Endothelial cell of umbilical vein (primary cell): ENCODE measurements at regions not wholly inside any gene's neighbourhood (a gene's known extent, or its start where the extent isn't known, plus 50 kb on each side); places are given as distances from the start of the nearest gene placed in this dataset.

Experiments
- BruUV-seq: library from RNA; stranded (reverse); fragments of 400-500 nt; replicated peaks from 2 replicates; lab custom pipeline; 2021; lab: Mats Ljungman, UMichigan
- CTCF ChIA-PET: fragments of 300-600, 350-600 bp; sonication (Branson Sonifier 250); formaldehyde crosslinking; loops from one replicate; lab custom pipeline; 2021; ENCODE audit warnings: antibody characterized with exemption, inconsistent platforms; lab: Charles Lee
- POLR2A ChIA-PET: fragments of 300-600, 350-600 bp; sonication (Branson Sonifier 250); formaldehyde crosslinking; loops from one replicate; lab custom pipeline; 2021; ENCODE audit warnings: antibody characterized with exemption, inconsistent platforms; lab: Charles Lee
- DNase-seq: peaks from one replicate; pipeline ENCODE4 v3.0.0-alpha.2; 2011; ENCODE audit warnings: low read depth, low spot score
- FAIRE-seq: peaks from 2 replicates; lab custom pipeline; 2011; peaks lifted over from hg19 to GRCh38; lab: Jason Lieb, UNC
- H2AFZ ChIP-seq: 2 replicates; pipeline ENCODE4 v1.6.0; 2012; ENCODE audit warnings: low read depth, low read length, control low read depth, inconsistent platforms
- H3K27ac ChIP-seq: 2 replicates; pipeline ENCODE4 v1.5.1; 2011; ENCODE audit warnings: low read depth, mild to moderate bottlenecking, control low read depth, low read length, moderate library complexity; ENCODE audit not compliant: insufficient read depth
- H3K27me3 ChIP-seq, 2 experiments: 2 replicates each; pipeline versions ENCODE4 v1.6.0 to v1.6.1; 2011; ENCODE audit warnings: low read length in 2 of 2, mixed read lengths in 1 of 2; ENCODE audit not compliant: control insufficient read depth in 2 of 2, insufficient read depth in 2 of 2
- H3K36me3 ChIP-seq, 2 experiments: 2 replicates in 1 of 2; 3 replicates in 1 of 2; pipeline ENCODE4 v1.5.1; 2011; ENCODE audit warnings: low read length in 2 of 2, mild to moderate bottlenecking in 1 of 2, moderate library complexity in 1 of 2; ENCODE audit not compliant: control insufficient read depth in 2 of 2, insufficient read depth in 2 of 2; ENCODE audit errors: extremely low read depth in 1 of 2
- H3K4me1 ChIP-seq: 3 replicates; pipeline ENCODE4 v1.5.1; 2011; ENCODE audit warnings: mild to moderate bottlenecking, low read length; ENCODE audit not compliant: control insufficient read depth, insufficient read depth; ENCODE audit errors: extremely low read depth
- H3K4me2 ChIP-seq: 2 replicates; pipeline ENCODE4 v1.6.1; 2011; ENCODE audit warnings: low read length, control low read depth, mixed read lengths; ENCODE audit not compliant: insufficient read depth
- H3K4me3 ChIP-seq, 3 experiments: fragments of 200-600 bp in 1 of 3; sonication (generic), shearing (Covaris generic) in 1 of 3; replicated peaks in 1 of 3; 2 replicates each; pipeline ENCODE4 v1.5.1; 2011 to 2016; ENCODE audit warnings: control low read depth in 3 of 3, low read length in 3 of 3, mild to moderate bottlenecking in 2 of 3, inconsistent platforms in 1 of 3, low read depth in 1 of 3, moderate library complexity in 1 of 3; ENCODE audit not compliant: insufficient read depth in 1 of 3
- H3K79me2 ChIP-seq: 2 replicates; pipeline ENCODE4 v1.6.0; 2012; ENCODE audit warnings: low read length, inconsistent platforms; ENCODE audit not compliant: control insufficient read depth, insufficient read depth
- H3K9ac ChIP-seq: replicated peaks from 2 replicates; pipeline ENCODE3; 2011; ENCODE audit warnings: low read length, control low read depth; ENCODE audit not compliant: insufficient read depth; ENCODE audit errors: extremely low read depth
- H3K9me1 ChIP-seq: replicated peaks from 3 replicates; pipeline ENCODE4 v1.6.0; 2011; ENCODE audit warnings: mild to moderate bottlenecking, low read length; ENCODE audit not compliant: control insufficient read depth, insufficient read depth; ENCODE audit errors: extremely low read depth
- H3K9me3 ChIP-seq: replicated peaks from 2 replicates; pipeline ENCODE4 v1.5.1; 2012; ENCODE audit warnings: low read length, inconsistent platforms; ENCODE audit not compliant: control insufficient read depth, insufficient read depth
- H4K20me1 ChIP-seq: replicated peaks from 2 replicates; pipeline ENCODE3; 2011; ENCODE audit warnings: mild to moderate bottlenecking, low read length; ENCODE audit not compliant: control insufficient read depth, insufficient read depth; ENCODE audit errors: extremely low read depth
- CTCF ChIP-seq, 2 donors: IDR thresholded peaks; 1 replicate in 1 of 2; 2 replicates in 1 of 2; pipeline ENCODE4 v1.5.1; 2011; ENCODE audit warnings: low read length in 2 of 2, mild to moderate bottlenecking in 2 of 2, moderate library complexity in 2 of 2, control low read depth in 1 of 2, inconsistent platforms in 1 of 2, low read depth in 1 of 2; ENCODE audit not compliant: insufficient read depth in 1 of 2; ENCODE audit errors: extremely low read depth in 1 of 2
- EZH2 ChIP-seq: IDR thresholded peaks from 2 replicates; pipeline ENCODE4 v1.6.1; 2012; ENCODE audit warnings: borderline replicate concordance, low read depth, mild to moderate bottlenecking, moderate library complexity, low read length, inconsistent platforms; ENCODE audit not compliant: severe bottlenecking
- FOS ChIP-seq: IDR thresholded peaks from 2 replicates; pipeline ENCODE4 v1.6.1; 2011; ENCODE audit warnings: mild to moderate bottlenecking, low read length, moderate library complexity, borderline replicate concordance; ENCODE audit not compliant: insufficient read depth
- dilution Hi-C: fragments of 300-500 bp; cut with MboI; formaldehyde crosslinking; loops from one replicate; pipeline ENCODE4 v1.15.0; 2019; ENCODE audit warnings: low sequenced_read_pairs; ENCODE audit not compliant: extremely low pct_ligation_motif_present
- intact Hi-C: fragments of 100-400 bp; cut with micrococcal nuclease; formaldehyde crosslinking; loops from one replicate; pipeline ENCODE4 v1.10.0; 2022
- TF ChIP-seq, protein P1 (sequence below): IDR thresholded peaks from 2 replicates; pipeline ENCODE4 v1.6.1; 2011; ENCODE audit not compliant: insufficient read depth, insufficient read length

GRCh38 chr6:144400321-144400720, 115.2 kb downstream of the UTRN start:
- H3K36me3 ChIP-seq: peaks cover 0 to 2% of the 10 kb centered on the region in 2 experiments
- H3K4me2 ChIP-seq: no peak overlapping the region
- no peak overlapping the region for H3K27ac ChIP-seq
- intact Hi-C loops: no loop called here
- dilution Hi-C loops: no loop called here
- BruUV-seq: no TSS peak
- no peaks in the 10 kb centered on the region for H3K9me3 ChIP-seq
- DNase-seq (no peak), FAIRE-seq (no peak)
- H3K79me2 ChIP-seq: peaks cover 66% of the 10 kb centered on the region
- H3K4me1 ChIP-seq: no peaks in the 10 kb centered on the region
- TF ChIP-seq EZH2 (no peak), CTCF (IDR thresholded peaks at IDR 0.05; ENCODE audit: extremely low read depth in 1 of 2, insufficient read depth in 1 of 2, low read depth in 1 of 2, low read length in 2 of 2) (no peak)
- CTCF ChIA-PET: no interaction called here
- POLR2A ChIA-PET: no interaction called here
- no peak overlapping the region for H3K4me3 ChIP-seq
- H3K9me1 ChIP-seq: no peaks in the 10 kb centered on the region
- H3K9ac ChIP-seq: no peak overlapping the region
- no peaks in the 10 kb centered on the region for H3K27me3 ChIP-seq
- H4K20me1 ChIP-seq: peaks cover 6% of the 10 kb centered on the region
- H2AFZ ChIP-seq: no peak overlapping the region

DNA sequence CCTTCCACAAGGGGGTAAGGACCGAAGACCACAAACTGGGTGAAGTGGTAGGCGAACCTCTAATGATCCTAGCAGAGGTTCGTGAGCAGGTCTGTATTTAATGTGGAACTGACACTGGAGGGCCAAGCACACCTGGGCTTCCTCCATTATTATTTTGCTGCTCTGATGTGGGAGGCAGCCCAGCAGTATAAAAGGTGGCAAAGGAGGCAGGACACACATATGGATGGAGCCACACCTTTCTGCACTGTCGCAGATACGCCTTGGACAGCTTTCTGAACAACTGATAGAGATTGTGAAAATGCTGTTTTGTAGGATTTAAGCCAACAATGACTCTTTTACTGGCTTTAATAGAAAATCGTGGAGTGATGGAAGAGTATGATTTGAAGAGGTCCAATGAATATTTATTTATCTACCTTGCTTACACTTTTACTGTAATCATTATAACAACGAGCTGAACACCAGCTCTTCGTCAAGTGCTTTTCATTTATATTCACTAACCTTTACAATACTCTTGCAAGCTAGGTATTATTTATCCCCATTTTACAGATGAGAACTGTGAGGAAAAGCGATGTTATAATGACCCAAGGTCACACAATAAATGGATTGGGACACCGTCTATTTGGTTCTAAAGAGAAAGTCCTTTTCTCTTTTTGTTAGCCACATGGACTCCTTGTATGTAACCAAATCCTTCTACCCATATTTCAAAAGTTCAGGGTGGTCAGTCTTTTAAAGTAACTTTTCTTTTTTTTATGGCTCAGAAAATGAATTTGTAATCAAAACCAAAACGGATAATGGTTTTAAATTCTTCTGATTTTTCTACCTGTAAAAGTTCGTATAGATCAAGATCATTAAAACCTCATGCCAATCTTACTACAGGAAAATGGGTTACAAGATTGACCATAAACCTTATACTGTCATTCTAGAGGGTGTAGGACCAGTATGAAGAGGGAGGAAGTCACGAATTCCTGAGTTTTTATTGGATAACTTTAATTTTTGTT, 116.9 kb downstream of the UTRN start:
- H3K27me3 ChIP-seq: no peaks in the 10 kb centered on the region
- BruUV-seq: no TSS peak
- H3K79me2 ChIP-seq: peaks cover 62% of the 10 kb centered on the region
- no peak overlapping the region for H3K9ac ChIP-seq
- H4K20me1 ChIP-seq: peaks cover 6% of the 10 kb centered on the region
- no peak overlapping the region for H3K4me2 ChIP-seq
- ChIA-PET POLR2A (no interaction called here), CTCF (no interaction called here)
- no peak overlapping the region for H3K4me3 ChIP-seq
- no peaks in the 10 kb centered on the region for H3K9me1 ChIP-seq
- H3K36me3 ChIP-seq: peaks cover 0 to 2% of the 10 kb centered on the region in 2 experiments
- dilution Hi-C loops (no loop called here), intact Hi-C loops (no loop called here)
- no peak for FAIRE-seq
- peaks cover 10% of the 10 kb centered on the region for H3K4me1 ChIP-seq
- H2AFZ ChIP-seq: no peak overlapping the region
- no peak overlapping the region for H3K27ac ChIP-seq
- DNase-seq: no peak
- no peak for TF ChIP-seq FOS
- TF ChIP-seq, protein P1, sequence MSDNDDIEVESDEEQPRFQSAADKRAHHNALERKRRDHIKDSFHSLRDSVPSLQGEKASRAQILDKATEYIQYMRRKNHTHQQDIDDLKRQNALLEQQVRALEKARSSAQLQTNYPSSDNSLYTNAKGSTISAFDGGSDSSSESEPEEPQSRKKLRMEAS: no peak
- no peaks in the 10 kb centered on the region for H3K9me3 ChIP-seq
